ENCODE measurements at regions not wholly inside any gene's neighbourhood (a gene's known extent, or its start where the extent isn't known, plus 50 kb on each side); places are given as distances from the start of the nearest gene placed in this dataset.
"Not testable (repeated sequence)": the region's sequence is repeated elsewhere in the genome, so short reads cannot be mapped to it uniquely, and the experiment has no call there.

GRCh38 chr21:7952648-7953047 lies 2568.7 kb upstream of the TPTE start:
- DNase-seq (no peak), ATAC-seq (no peak)
- H3K36me3 Mint-ChIP-seq, result peaks cover 24% of the 10 kb centered on the region
- no peak overlapping the region for H3K4me3 ChIP-seq (ENCODE audit: low read length)
- no peaks in the 10 kb centered on the region for H3K27me3 Mint-ChIP-seq (ENCODE audit: low read depth in 2 of 2)
- no peak for TF ChIP-seq CTCF (IDR thresholded peaks at IDR 0.05)
- H3K9me3 ChIP-seq (ENCODE audit: control insufficient read depth, insufficient read depth, low read length), result peaks cover 86% of the 10 kb centered on the region
- no peak overlapping the region for H3K4me3 Mint-ChIP-seq
- H3K36me3 ChIP-seq (ENCODE audit: control insufficient read depth, insufficient read depth, low read length), result no peaks in the 10 kb centered on the region
- intact Hi-C loops (cut with micrococcal nuclease), result no loop called here
- no peaks in the 10 kb centered on the region for H3K4me1 ChIP-seq (ENCODE audit: control insufficient read depth, insufficient read depth, low read length)
- H3K27me3 ChIP-seq (ENCODE audit: control insufficient read depth, insufficient read depth, low read length), result no peaks in the 10 kb centered on the region
- H3K27ac ChIP-seq (ENCODE audit: low read length), result no peak overlapping the region
- WGBS (ENCODE audit: insufficient coverage), result 68% methylated on average over 12 of the region's 12 CpGs
- no peak overlapping the region for H3K27ac Mint-ChIP-seq
- H3K4me1 Mint-ChIP-seq, result no peaks in the 10 kb centered on the region
- H3K9me3 Mint-ChIP-seq, result peaks cover 92 to 99% of the 10 kb centered on the region in 2 donors

GRCh38 chr21:7953058-7953457 lies 2568.3 kb upstream of the TPTE start:
- TF ChIP-seq CTCF (IDR thresholded peaks at IDR 0.05), result no peak
- Histone ChIP-seq H3K9me3 (ENCODE audit: control insufficient read depth, insufficient read depth, low read length) (peaks cover 84% of the 10 kb centered on the region), H3K4me3 (ENCODE audit: low read length) (no peak overlapping the region), H3K4me1 (ENCODE audit: control insufficient read depth, insufficient read depth, low read length) (no peaks in the 10 kb centered on the region), H3K27ac (ENCODE audit: low read length) (no peak overlapping the region), H3K36me3 (ENCODE audit: control insufficient read depth, insufficient read depth, low read length) (no peaks in the 10 kb centered on the region), H3K27me3 (ENCODE audit: control insufficient read depth, insufficient read depth, low read length) (no peaks in the 10 kb centered on the region)
- ATAC-seq, result no peak
- WGBS (ENCODE audit: insufficient coverage), result 48% methylated on average over 2 of the region's 2 CpGs
- Mint-ChIP-seq H3K9me3 (peaks cover 92 to 98% of the 10 kb centered on the region in 2 donors), H3K27ac (no peak overlapping the region), H3K27me3 (ENCODE audit: low read depth in 2 of 2) (no peaks in the 10 kb centered on the region), H3K4me3 (no peak overlapping the region), H3K4me1 (no peaks in the 10 kb centered on the region), H3K36me3 (peaks cover 28% of the 10 kb centered on the region)
- intact Hi-C loops (cut with micrococcal nuclease), result no loop called here
- no peak for DNase-seq

- H3K4me1 Mint-ChIP-seq; H3K4me1 ChIP-seq (ENCODE audit: control insufficient read depth, insufficient read depth, low read length); DNase-seq; H3K27me3 Mint-ChIP-seq (ENCODE audit: low read depth in 2 of 2); H3K27ac Mint-ChIP-seq; H3K4me3 Mint-ChIP-seq; H3K4me3 ChIP-seq (ENCODE audit: low read length); intact Hi-C loops (cut with micrococcal nuclease); H3K36me3 ChIP-seq (ENCODE audit: control insufficient read depth, insufficient read depth, low read length); H3K27ac ChIP-seq (ENCODE audit: low read length); H3K27me3 ChIP-seq (ENCODE audit: control insufficient read depth, insufficient read depth, low read length): not testable (repeated sequence)
- peaks cover 69 to 77% of the 10 kb centered on the region in 2 donors for H3K9me3 Mint-ChIP-seq
- peaks cover 24% of the 10 kb centered on the region for H3K36me3 Mint-ChIP-seq
- WGBS (ENCODE audit: insufficient coverage), result 76% methylated on average over 20 of the region's 20 CpGs
- peak in 1 of 3 donors; percentile 1 for ATAC-seq
- H3K9me3 ChIP-seq (ENCODE audit: control insufficient read depth, insufficient read depth, low read length), result peaks cover 65% of the 10 kb centered on the region
These were observed 2565.9 kb upstream of the TPTE start for GRCh38 chr21:7955358-7956073.

- H3K36me3 Mint-ChIP-seq, result peaks cover 19% of the 10 kb centered on the region
- H3K9me3 ChIP-seq (ENCODE audit: control insufficient read depth, insufficient read depth, low read length), result peaks cover 60% of the 10 kb centered on the region
- H3K27ac Mint-ChIP-seq; H3K36me3 ChIP-seq (ENCODE audit: control insufficient read depth, insufficient read depth, low read length); H3K4me3 ChIP-seq (ENCODE audit: low read length); intact Hi-C loops (cut with micrococcal nuclease); H3K27me3 Mint-ChIP-seq (ENCODE audit: low read depth in 2 of 2); H3K27me3 ChIP-seq (ENCODE audit: control insufficient read depth, insufficient read depth, low read length); DNase-seq; H3K4me1 ChIP-seq (ENCODE audit: control insufficient read depth, insufficient read depth, low read length); H3K27ac ChIP-seq (ENCODE audit: low read length); H3K4me3 Mint-ChIP-seq; H3K4me1 Mint-ChIP-seq: not testable (repeated sequence)
- 56% methylated on average over 2 of the region's 2 CpGs for WGBS (ENCODE audit: insufficient coverage)
- peak in 1 of 3 donors; percentile 21 for ATAC-seq
- peaks cover 64 to 72% of the 10 kb centered on the region in 2 donors for H3K9me3 Mint-ChIP-seq
These were observed 2565.3 kb upstream of the TPTE start for GRCh38 chr21:7956074-7956452.

- peaks cover 49% of the 10 kb centered on the region for H3K9me3 ChIP-seq (ENCODE audit: control insufficient read depth, insufficient read depth, low read length)
- DNase-seq; H3K27ac Mint-ChIP-seq; H3K36me3 ChIP-seq (ENCODE audit: control insufficient read depth, insufficient read depth, low read length); H3K27me3 ChIP-seq (ENCODE audit: control insufficient read depth, insufficient read depth, low read length); H3K27me3 Mint-ChIP-seq (ENCODE audit: low read depth in 2 of 2); H3K4me3 ChIP-seq (ENCODE audit: low read length); H3K4me1 Mint-ChIP-seq; H3K4me1 ChIP-seq (ENCODE audit: control insufficient read depth, insufficient read depth, low read length); intact Hi-C loops (cut with micrococcal nuclease); H3K4me3 Mint-ChIP-seq; H3K27ac ChIP-seq (ENCODE audit: low read length): not testable (repeated sequence)
- H3K9me3 Mint-ChIP-seq, result peaks cover 53 to 61% of the 10 kb centered on the region in 2 donors
- 58% methylated on average over 5 of the region's 5 CpGs for WGBS (ENCODE audit: insufficient coverage)
- peak in 1 of 3 donors; percentile 34 for ATAC-seq
- H3K36me3 Mint-ChIP-seq, result peaks cover 19% of the 10 kb centered on the region
These were observed 2564.2 kb upstream of the TPTE start for GRCh38 chr21:7956998-7957712.

Data from natural killer cell (primary cell).